HG03066 (cell line): ENCODE measurements at regions not wholly inside any gene's neighbourhood (a gene's known extent, or its start where the extent isn't known, plus 50 kb on each side); places are given as distances from the start of the nearest gene placed in this dataset.

Experiments used
- ATAC-seq: cut with Tn5 transposase; IDR thresholded peaks from one replicate; pipeline ENCODE4 v1.9.1; 2021; ENCODE audit warnings: low read depth; ENCODE audit not compliant: unreplicated experiment

- no peak for ATAC-seq
Measured at GRCh38 chr6:144744720-144745119, 459.6 kb downstream of the UTRN start.

DNA sequence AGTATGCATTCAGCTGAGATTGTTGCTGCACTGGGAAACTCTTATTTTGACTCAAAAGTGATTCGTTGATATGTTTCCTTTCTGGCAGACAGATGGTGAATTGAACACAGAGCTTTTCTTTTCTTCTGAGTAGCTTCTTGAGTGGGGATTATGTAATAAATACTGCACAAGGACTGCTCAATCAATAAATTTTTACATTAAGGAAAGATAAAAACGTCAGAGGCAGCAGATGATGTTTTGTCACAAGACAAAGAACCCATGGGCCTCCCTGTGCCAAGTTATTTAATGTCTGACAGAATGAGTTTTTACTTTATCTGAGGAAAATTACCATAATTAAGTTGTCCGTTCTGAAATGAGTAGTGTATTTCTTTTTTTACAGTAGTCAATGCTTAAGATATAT lies 460.3 kb downstream of the UTRN start:
- no peak for ATAC-seq

GRCh38 chr6:144746902-144747469 lies 461.9 kb downstream of the UTRN start:
- ATAC-seq: no peak

- no peak for ATAC-seq
Measured at GRCh38 chr6:144749263-144749662, 464.1 kb downstream of the UTRN start.

- ATAC-seq: peak; percentile 97
Measured at GRCh38 chr6:144753023-144753705, 468.0 kb downstream of the UTRN start.

DNA sequence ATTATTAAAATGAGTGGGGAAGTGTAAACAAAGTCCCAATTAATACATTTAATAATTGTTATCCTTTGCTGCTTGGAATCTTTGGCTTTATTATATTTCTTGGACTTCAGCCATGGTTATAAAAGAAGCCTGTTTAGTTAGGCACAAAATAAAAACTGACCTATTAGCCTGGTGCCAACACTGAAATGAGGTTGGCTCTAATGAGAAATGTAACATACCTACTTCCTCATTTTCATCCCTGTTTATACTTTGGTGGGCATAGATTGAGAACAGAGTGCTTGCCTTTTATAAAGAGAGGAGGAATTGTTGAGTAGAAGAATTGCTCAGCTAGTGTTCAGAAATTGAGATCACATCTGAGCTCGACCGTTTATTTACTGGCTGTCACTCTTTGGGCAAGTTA lies 471.3 kb downstream of the UTRN start:
- no peak for ATAC-seq

DNA sequence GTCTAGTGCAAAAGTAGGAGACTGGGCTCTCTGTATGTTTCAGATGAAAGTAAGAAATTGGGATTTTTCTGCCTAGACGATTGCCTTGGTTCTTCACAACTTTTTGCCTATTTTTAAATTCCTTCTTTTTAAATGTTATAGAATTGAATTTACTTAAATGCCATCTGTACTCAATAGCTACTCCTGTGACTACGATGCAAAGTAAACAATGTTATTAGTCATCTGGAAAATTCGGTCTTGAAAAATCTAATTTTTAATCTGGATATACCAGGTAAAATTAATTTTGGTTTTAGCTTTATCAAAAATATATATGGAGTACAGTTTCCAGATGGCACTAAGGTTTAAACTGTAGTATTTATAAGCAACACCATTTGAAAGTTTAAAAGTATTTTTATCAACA lies 472.2 kb downstream of the UTRN start:
- ATAC-seq: no peak

GRCh38 chr6:144757730-144758129 lies 472.6 kb downstream of the UTRN start:
- no peak for ATAC-seq

DNA sequence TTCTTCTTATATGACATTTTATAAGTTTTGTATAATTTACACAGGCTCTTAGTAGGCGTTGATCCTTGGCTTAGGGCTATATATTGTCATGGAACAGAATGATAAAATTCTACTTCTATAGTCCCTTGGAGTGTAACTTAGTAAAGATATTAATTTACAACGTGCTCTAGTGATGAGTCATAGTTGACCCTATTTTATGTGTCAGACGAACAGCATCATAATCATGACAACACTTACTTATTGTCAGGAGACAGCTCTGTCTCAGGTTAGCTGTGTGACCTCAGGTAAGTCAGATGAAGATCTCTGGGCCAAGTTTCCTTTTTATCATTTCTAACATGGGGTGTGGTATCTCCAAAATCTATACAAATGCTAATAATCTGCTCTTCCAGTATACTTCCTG lies 473.5 kb downstream of the UTRN start:
- no peak for ATAC-seq

GRCh38 chr6:144762469-144762868 lies 477.3 kb downstream of the UTRN start:
- ATAC-seq: no peak

DNA sequence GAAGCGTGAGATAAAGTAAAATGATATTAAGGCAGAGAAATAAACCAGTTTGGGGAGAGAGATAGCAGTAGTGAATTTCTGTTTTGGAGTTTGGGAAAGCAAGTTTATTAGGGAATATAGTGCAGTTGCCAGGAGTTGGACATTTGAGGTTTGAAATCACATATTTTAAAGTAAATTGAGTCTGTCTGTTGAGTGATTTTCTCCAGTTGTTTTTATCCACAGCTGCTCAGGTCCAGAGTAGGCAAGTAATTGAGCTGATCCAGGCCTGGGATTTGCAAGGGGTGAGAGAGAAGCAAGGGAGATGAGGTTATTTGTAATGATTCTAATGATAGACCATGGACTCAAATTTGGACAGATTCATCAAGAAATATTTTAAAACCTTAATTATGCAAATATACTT lies 481.9 kb downstream of the UTRN start:
- ATAC-seq: no peak

DNA sequence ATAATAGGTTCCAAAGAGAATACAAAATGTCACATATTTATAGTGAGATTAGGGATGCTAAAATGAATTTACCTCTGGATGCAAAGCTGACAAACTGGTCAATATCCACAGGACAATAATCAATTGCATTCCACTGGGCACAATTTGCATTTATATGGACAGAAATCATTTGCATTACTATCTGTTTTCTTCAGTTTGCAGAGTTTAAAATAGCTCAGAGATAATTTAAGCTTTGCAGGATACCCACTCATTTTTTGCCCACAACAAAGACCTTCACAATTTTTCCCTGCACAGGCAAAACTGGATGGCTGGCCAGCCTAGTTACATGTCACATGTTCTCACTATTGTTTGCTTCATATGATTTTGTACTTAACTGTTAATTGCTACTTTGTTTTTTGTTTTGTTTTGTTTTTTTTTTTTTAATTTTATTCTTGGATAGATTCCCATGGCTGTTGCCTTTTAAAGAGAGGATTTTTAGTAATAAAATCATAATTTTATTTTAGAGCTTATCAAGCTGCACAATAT lies 483.5 kb downstream of the UTRN start:
- ATAC-seq: no peak

DNA sequence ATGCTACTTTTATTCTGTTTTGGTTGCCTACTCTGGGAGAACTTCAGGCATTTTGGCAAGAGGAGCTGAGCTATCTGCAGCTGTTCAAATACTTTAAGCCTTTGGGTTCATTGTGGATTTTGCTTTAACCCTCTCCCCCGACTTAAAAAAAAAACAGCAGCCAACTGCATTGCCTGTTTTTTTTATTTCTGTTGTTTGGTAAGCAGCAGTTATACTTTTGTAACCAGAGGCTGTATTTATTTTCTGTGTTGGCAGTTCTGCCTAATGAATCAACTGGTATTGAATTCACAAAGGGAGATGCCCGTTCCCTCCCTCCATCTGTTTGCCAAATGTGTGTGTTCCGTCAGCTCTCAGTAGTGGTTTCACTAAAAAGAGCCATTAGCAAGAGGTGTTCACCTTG lies 484.0 kb downstream of the UTRN start:
- no peak for ATAC-seq

- ATAC-seq: no peak
Measured at GRCh38 chr6:144776031-144776819, 491.1 kb downstream of the UTRN start.

- ATAC-seq: no peak
Measured at GRCh38 chr6:144777249-144777648, 492.1 kb downstream of the UTRN start.

DNA sequence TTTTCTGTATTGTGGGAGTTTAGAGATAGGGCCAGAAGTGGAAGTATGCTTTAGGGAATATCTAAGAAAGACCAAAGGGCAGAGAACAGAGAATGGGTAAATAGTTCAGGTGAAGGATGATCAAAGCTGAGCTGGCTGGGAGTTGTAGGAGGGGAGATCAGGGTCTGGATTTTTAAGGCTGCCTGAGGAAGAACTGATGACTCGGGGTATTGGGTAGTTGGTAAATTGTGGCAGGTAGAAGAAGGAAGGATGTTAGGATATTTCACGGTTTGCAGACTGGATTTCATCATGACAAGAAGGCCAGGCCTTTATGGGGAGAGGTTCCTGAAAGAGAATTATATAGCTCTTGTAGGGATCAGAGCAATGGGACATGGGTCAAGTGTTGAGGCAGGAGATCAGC lies 492.9 kb downstream of the UTRN start:
- no peak for ATAC-seq

DNA sequence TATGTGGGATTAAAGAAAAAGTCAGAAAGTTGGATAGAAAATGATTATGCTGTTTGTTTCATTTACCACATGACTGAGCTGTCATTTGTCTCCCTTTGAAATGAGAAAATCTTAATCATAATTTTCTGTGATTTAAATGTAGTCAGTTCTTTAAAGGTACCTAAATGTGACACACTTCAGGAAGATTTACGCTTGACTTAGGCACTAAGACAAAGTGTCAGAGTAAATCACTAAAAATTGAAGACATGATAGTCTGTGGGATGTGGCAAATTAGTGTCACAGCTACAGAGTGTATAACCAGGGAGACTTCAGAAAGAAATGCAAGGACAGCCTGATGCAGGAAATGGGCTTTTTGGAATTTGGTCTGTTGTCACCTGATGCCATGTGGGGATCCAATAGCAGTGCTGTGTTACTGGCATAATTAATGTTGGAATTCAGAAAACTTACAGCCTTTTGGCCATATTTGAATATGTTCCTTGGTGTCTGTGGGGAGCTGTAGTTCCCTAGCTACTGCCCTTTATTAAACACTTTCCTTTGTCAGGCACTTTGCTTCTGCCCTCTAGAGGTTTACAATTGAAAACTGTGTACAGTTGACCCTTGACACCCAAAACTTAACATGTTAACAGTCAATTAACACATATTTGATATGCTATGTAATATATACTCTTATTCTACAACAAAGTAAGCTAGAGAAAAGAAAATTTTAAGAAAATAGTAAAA lies 493.8 kb downstream of the UTRN start:
- no peak for ATAC-seq

DNA sequence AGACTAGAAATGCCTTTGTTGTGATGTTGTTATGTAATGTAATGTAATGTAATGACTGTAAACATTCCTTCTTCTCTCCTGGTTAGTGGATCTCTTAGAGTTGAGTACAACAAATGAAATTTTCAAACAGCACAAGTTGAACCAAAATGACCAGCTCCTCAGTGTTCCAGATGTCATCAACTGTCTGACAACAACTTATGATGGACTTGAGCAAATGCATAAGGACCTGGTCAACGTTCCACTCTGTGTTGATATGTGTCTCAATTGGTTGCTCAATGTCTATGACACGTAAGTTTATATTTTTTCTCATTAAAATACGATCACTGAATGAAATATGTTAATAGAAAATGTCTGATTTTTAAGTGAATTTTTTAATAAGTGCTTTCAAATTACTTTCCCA lies 496.7 kb downstream of the UTRN start:
- ATAC-seq: no peak

GRCh38 chr6:144782634-144783033 lies 497.5 kb downstream of the UTRN start:
- no peak for ATAC-seq

DNA sequence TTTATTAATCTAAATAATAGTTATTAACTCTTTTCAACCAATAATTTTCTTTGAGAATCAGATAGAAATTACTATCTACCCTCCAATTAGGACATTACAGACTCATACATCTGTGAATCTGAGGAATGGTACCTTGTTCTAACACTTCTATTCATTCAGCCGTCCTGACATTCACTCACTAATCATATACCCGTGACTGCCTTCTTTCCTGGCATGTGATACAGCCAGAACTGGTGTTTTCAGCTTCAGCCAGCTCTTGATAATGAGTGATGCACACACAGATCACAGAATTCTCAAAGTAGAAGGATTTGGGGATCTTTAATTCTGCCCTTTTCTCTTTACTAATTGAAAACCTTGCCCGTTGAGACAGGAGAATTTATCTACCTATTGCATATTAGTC lies 499.9 kb downstream of the UTRN start:
- no peak for ATAC-seq

DNA sequence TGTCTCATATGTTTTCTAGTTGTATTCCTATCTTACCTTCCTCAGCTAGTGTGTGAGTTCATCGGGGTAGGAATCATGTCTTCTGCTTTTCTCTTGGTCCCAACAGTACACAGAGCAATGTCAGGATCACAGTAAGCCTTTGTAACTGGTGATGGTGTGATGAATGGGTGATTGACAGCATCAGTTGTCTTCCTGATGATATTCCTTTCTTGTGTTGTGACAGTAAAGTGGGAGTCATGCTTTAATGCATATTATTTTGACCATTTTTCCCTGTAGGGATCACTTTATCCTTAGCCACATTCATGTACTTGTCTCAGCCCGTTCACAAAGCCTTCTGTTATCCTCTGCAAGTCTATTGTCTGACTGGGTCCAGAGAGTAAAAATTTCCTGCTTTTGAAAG lies 501.7 kb downstream of the UTRN start:
- ATAC-seq: no peak
